Stomach (tissue), 4 donors: ENCODE measurements at regions not wholly inside any gene's neighbourhood (a gene's known extent, or its start where the extent isn't known, plus 50 kb on each side); places are given as distances from the start of the nearest gene placed in this dataset.

ENCODE experiments used
- CTCF ChIP-seq, 7 experiments: fragments of 450-650 bp in 4 of 7; fragments of 200-600 bp in 3 of 7; sonication (generic) in 3 of 7; IDR thresholded peaks; one replicate each; pipeline ENCODE4 v1.5.1; 2016 to 2019; ENCODE audit warnings: antibody characterized with exemption in 7 of 7, control low read depth in 2 of 7, mild to moderate bottlenecking in 1 of 7
- POLR2A ChIP-seq, 4 donors: fragments of 450-650 bp; IDR thresholded peaks; one replicate each; pipeline ENCODE4 v1.6.1; 2016; ENCODE audit warnings: antibody characterized with exemption in 4 of 4, control low read depth in 2 of 4, mild to moderate bottlenecking in 1 of 4, moderate library complexity in 1 of 4

- no peak for TF ChIP-seq CTCF (IDR thresholded peaks at IDR 0.05)
- TF ChIP-seq POLR2A (IDR thresholded peaks at IDR 0.05), result no peak
These were observed 485.9 kb upstream of the TENM4 start for GRCh38 chr11:79926707-79927106.
